DOHH2 (cell line): ENCODE measurements at regions not wholly inside any gene's neighbourhood (a gene's known extent, or its start where the extent isn't known, plus 50 kb on each side); places are given as distances from the start of the nearest gene placed in this dataset.

Source experiments
- EZH2phosphoT487 ChIP-seq: fragments of 200-600 bp; sonication (generic); IDR thresholded peaks from 2 replicates; pipeline ENCODE4 v1.6.1; 2017; ENCODE audit warnings: borderline replicate concordance, mild to moderate bottlenecking, antibody characterized with exemption, low read length, moderate library complexity, mixed read lengths
- TF ChIP-seq, protein P1 (sequence below): fragments of 200-600 bp; sonication (generic); IDR thresholded peaks from one replicate; pipeline ENCODE4 v1.5.1; 2014; ENCODE audit warnings: antibody characterized with exemption, mild to moderate bottlenecking, low read depth, low read length; ENCODE audit not compliant: poor library complexity, severe bottlenecking

DNA sequence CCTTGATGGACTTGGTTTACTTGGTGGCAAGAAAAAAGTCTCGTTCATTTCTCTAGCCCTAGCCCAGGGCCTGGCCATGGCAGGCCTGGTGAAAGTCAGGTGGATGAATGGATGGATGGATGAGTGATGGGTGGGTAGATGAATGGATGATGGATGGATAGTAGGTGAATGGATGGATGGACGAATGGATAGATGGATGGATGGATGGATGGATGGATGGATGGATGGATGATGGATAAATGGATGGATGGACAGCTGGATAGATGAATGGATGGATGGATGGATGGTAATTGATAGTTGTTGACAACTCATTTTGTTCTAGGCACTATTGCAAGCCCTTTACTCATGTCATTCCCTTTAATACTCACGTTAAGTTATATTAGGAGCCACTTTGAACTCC lies 86.1 kb upstream of the ANO1 start:
- TF ChIP-seq, protein P1, sequence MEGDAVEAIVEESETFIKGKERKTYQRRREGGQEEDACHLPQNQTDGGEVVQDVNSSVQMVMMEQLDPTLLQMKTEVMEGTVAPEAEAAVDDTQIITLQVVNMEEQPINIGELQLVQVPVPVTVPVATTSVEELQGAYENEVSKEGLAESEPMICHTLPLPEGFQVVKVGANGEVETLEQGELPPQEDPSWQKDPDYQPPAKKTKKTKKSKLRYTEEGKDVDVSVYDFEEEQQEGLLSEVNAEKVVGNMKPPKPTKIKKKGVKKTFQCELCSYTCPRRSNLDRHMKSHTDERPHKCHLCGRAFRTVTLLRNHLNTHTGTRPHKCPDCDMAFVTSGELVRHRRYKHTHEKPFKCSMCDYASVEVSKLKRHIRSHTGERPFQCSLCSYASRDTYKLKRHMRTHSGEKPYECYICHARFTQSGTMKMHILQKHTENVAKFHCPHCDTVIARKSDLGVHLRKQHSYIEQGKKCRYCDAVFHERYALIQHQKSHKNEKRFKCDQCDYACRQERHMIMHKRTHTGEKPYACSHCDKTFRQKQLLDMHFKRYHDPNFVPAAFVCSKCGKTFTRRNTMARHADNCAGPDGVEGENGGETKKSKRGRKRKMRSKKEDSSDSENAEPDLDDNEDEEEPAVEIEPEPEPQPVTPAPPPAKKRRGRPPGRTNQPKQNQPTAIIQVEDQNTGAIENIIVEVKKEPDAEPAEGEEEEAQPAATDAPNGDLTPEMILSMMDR, result no peak
- no peak for TF ChIP-seq EZH2phosphoT487
